GM19351 (cell line): ENCODE measurements at regions not wholly inside any gene's neighbourhood (a gene's known extent, or its start where the extent isn't known, plus 50 kb on each side); places are given as distances from the start of the nearest gene placed in this dataset.
"Not testable (repeated sequence)": the region's sequence is repeated elsewhere in the genome, so short reads cannot be mapped to it uniquely, and the experiment has no call there.

Source experiments
- ATAC-seq: cut with Tn5 transposase; IDR thresholded peaks from one replicate; pipeline ENCODE4 v1.9.1; 2021; ENCODE audit warnings: mild to moderate bottlenecking, moderate library complexity; ENCODE audit not compliant: unreplicated experiment

DNA sequence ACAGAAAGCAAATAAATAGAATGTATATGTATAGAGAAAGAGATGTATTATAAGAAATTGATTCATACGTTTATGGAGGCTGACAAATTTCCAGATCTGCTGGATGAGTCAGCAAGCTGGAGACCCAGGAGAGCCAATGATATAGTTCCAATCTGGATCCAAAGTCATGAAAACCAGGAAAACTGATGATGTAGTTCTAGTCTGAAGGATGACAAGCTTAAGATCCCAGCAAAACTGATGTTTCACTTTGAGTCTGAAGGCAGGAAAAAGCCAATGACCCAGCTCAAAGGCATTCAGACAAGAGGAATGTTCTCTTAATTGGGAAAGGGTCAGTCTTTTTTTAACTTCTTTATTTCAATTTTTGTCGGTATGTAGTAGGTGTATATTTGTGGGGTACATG is 102.6 kb downstream of the LHFPL1 start:
- no peak for ATAC-seq

DNA sequence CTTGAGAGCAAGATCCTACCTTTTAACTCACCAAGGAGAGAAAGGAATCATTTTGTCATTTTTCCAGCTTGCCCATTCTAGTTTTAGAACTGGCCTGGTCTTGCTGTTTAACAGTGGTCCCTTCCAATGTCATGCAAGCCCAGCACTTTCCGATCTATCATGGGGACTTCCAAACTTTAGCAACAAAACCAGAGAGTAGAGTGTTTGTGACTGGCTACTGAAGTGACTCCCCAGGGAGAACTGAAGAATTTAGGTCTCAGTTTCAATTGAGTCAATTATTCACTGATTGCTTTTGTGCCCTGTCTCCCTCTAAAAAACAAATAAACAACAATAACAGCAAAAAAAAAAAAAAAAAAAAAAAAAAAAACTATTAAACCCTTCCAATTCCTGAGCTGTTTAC is 108.3 kb downstream of the LHFPL1 start:
- ATAC-seq = no peak

DNA sequence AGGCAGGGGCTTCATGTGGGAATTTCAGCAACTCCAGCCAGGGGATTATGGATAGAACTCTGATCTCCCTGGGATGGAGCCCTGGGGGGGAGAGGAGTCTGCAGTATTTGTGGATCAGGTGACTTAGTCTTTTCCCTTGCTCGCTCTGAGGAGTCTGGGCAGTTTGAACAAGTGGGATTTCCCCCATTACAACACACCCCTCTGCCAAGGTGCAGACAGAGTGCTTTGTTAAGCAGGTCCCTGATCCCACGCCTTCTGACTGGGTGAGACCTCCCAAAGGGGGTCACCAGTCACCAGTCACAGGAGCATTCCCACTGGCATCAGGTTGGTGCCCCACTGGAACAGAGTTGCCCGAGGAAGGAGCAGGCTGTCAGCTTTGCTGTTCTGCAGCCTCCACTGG is 123.9 kb downstream of the LHFPL1 start:
- ATAC-seq = no peak

DNA sequence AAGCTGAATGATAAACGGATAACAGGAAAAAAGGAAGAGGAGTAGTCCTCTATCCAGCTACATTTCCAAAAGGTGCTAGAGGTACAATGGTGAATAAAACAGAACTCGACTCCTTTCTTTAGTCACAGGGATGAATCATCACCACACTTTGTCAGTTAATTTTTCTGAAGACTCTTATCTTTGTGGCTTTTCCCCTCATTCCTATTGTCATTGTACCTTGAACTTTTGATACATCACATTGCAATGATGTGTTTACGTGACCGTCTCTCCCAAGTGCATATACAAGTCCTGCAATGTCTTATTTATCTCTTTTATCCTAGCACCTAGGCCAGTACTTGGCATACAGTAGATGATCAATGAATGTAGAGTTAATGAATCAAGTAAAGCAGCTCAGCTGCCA is 134.7 kb downstream of the LHFPL1 start:
- ATAC-seq = no peak

- no peak for ATAC-seq
Observed at GRCh38 chrX:112536544-112536943, 143.2 kb downstream of the LHFPL1 start.

DNA sequence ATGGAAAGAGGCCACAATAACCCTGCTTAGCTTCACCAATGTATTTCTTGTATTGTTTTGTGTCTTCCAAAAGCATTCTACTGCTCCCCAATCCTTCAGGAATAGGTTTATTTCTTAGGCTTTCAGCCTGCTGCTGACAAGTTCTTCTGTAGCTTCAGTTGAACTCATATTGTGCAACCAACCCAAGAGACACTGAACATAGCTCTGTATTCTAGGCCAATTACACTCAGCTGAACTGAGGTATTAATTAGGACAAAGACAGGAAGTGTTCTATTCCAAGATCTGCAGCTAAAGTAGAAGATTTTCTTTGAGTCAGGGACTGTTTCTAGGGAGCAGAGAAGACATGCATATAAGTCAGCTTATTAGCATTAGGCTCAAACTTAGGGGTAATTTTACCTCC is 151.8 kb downstream of the LHFPL1 start:
- ATAC-seq = no peak

- ATAC-seq = no peak
Observed at GRCh38 chrX:112521676-112522075, 158.1 kb downstream of the LHFPL1 start.

GRCh38 chrX:112520124-112520523 is 159.6 kb downstream of the LHFPL1 start:
- ATAC-seq = no peak

- no peak for ATAC-seq
Observed at GRCh38 chrX:112513154-112513553, 166.6 kb downstream of the LHFPL1 start.

DNA sequence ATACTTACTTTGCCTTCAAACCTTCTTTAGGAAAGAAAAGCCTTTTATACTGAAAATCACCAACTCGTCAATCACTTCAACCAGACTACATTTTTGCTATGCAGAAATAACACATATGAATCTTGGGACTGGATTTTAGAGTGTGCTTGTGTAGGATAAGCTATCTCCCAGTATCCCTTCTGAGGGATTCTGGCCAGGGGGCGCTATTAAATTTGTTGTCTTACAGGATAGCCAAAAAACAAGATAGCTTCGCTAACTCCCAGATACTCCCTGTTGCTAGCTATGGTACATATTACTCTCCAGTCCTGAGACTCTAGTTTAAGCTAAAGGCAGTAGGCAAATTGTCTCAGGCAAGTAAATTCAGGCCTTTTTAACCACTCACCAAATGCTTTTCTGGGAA is 167.2 kb downstream of the LHFPL1 start:
- ATAC-seq = no peak

DNA sequence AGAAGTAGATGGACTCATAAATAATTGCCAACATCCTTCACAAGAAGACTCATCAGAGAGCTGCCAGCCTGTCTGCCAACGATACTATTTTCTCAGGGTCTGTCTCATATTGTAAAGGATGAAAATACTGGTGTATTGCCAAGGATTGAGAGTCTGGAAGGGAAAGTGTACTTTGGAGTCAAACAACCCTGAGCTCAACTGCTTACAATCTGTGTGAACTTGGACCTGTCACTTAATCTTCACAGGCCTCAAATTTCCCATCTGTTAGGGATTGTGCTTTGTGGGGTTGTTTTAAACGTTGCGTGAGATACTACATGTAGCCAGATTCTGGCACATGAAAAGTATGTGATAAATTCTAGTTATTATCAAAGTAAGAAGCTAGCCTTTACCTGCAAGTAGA is 169.1 kb downstream of the LHFPL1 start:
- ATAC-seq = no peak

- no peak for ATAC-seq
Observed at GRCh38 chrX:112477653-112478052, 202.1 kb downstream of the LHFPL1 start.

DNA sequence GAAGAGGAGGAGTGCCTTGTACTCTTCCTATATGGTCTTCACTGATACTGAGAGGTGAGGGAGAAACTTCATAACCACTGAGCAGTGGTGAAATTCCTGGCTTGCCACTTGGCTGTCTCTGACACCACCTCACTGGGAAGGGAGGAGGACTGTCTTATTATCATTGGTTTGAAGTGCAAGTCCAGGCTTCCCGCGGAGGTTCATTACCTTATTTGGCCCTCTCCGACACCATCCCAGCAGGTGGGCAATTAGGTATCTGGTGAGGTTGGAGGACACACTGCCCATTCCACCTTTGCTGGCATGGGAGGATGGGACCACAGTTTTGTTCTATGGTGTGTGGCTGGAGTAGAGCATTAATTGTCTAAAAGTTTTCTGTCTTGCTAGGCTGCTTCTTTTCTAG is 206.1 kb downstream of the LHFPL1 start:
- ATAC-seq = no peak

DNA sequence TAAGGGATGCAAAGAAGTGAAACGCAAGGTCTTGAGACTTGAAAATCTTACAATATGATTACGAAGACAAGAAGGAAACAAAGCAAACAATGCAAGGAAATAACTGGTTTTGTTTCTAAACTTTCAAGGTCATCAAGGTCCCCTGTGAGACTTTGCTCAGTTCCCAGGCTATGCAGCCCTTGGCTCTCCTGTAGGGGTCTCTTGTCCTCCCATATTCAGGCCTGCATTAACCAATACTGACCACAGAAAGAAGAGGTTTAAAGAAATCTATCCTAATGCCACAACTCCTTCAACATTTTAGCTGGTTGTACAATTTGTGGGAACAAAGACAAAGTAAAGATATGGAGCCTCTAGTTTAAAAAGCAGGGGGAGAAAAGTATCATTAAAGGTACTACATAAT is 209.2 kb downstream of the LHFPL1 start:
- ATAC-seq = no peak

DNA sequence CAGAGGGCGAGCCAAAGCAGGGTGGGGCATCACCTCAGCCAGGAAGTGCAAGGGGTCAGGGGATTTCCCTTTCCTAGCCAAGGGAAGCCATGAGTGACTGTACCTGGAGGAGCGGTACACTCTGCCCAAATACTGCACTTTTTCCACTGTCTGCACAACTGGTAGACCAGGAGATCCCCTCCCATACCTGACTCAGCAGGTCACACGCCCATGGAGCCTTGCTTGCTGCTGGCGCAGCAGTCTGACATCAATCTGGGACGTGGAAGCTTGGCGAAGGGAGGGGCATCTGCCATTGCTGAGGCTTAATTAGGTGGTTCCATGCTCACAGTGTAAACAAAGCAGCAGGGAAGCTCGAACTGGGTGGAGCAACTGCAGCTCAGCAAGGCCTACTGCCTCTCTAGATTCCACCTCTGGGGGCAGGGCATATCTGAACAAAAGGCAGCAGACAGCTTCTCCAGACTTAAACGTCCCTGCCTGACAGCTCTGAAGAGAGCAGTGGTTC is 217.7 kb downstream of the LHFPL1 start:
- not testable (repeated sequence) for ATAC-seq

GRCh38 chrX:112457788-112458187 is 221.9 kb downstream of the LHFPL1 start:
- ATAC-seq = no peak

GRCh38 chrX:112450810-112451209 is 228.9 kb downstream of the LHFPL1 start:
- ATAC-seq = no peak

DNA sequence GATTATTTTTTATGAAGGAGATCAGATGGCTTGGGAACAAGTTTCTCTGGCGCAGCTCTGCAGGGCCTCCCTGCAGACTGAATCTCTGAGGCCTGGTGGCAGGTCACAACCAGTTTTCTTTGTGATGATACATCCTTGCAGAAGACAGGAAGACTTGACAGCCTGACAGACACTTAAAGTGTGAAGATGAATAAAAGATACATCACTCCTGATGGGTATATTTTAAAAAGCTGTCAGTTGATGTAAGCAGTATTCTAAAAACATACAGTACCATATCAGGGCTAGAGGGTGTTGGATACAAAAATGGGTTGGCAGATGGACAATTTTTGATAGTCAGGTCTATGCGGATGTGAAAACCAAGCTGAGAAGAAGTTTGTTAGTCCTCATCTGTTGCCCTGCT is 239.5 kb downstream of the LHFPL1 start:
- no peak for ATAC-seq

DNA sequence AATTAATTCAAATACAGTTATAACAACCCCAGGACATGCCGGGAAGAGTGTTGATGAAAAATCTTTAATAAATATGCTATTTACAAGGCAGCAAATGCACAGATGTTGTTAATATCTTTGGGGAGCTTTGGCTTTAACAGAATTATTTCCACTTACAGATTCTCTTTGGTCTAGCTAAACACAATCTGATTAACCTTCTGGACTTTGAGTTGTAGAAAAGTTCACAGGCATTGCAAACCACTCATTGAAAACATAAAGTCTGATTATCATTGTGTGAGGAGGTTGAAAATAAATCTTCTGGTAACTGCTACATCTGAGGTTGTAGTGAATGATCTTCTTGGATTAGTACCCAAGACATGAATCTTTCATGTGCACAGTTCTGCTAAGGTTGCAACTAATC is 255.6 kb downstream of the LHFPL1 start:
- no peak for ATAC-seq

DNA sequence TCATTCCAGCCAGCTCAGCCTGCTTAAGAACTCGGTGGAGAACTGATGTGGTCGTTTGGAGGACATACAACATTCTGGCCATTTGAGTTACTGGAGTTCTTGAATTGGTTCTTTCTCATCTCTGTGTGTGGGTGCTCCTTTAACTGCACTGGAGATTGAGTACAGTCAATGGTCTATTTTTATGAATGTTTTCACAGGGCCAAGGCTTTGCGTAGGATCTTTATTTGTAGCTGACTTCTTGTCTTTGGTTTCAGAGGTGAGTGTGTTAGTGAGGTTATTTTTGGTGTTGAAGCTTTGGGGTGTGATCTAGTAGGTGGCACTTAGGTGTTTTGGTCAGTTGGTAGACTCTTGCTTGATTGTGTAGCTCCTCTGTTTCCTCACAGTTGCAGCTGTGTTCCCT is 288.4 kb downstream of the LHFPL1 start:
- ATAC-seq = no peak

DNA sequence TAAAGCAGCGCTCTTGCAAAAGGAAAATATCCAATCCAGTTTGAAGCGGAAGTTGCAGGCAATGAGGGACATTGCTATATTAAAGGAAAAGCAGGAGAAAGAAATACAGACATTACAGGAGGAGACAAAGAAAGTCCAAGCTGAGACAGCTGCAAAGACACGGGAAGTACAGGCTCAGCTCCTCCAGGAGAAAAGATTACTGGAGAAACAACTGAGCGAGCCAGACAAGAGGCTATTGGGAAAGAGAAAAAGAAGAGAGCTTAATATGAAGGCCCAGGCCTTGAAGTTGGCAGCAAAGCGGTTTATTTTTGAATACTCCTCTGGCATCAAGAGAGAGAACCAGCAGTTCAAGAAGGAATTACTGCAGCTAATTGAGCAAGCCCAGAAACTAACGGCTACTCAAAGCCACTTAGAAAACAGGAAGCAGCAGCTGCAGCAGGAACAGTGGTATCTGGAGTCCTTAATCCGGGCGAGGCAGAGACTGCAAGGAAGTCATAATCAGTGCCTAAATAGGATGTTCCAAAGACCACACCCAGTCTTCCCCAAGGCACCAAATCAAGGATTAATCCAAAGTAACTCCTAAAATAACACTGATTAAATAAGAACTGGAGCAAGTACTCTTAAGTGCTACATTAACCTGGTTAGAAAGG is 298.0 kb downstream of the LHFPL1 start:
- not testable (repeated sequence) for ATAC-seq

DNA sequence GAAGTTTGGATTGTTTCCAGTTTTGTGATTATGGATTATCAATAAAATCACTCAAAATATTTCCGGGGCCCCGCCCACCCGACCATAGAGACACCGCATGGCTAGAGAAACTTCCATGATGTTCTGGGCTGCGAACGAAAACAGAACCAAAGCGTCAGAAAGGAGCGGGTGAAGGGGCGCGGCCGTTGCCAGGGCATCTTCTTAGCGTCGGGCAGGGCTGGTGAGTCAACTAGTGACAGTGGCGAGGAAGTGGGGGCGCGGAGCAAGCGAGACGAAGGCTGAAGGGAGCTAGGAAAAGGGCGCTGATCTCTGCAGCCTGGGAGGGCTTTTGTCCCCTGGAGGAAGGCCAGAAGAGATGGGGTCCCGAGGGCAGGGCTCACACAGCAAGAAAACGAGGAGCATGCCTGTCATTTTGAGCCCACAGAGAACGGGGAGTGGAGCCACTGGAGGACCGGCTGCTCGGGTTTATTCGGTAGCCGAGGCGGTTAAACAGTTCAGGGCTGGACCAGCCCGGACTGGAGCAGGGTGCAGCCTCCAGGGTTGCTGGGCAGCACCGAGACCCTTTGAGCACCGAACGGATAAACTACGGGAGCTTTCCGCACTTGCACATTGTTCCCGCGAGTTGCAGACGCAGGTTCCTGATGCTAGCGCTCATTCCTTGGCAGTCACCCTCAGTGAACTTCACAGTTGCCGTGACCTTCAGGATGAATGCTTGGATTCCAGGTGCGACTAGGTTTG is 298.1 kb upstream of the TRPC5 start:
- ATAC-seq = no peak

DNA sequence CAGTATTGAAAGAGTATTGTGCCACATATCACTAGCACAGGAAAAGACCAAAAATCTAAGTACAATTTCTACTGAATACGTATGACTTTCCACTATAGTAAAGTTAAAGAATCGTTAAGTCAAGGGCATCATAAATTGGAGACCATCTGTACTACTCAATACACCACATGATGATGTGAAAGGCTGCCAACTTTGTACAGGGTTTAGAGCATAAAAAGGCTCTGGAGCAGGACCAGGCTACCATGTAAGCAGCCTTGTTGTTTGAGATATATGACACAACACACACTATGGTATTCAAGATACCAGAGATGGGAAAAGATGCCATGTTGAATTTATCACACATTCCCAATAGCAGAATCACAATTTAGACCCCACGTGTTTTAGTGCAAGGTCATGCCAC is 294.9 kb upstream of the TRPC5 start:
- ATAC-seq = no peak
